ENCODE measurements at regions not wholly inside any gene's neighbourhood (a gene's known extent, or its start where the extent isn't known, plus 50 kb on each side); places are given as distances from the start of the nearest gene placed in this dataset.

DNA sequence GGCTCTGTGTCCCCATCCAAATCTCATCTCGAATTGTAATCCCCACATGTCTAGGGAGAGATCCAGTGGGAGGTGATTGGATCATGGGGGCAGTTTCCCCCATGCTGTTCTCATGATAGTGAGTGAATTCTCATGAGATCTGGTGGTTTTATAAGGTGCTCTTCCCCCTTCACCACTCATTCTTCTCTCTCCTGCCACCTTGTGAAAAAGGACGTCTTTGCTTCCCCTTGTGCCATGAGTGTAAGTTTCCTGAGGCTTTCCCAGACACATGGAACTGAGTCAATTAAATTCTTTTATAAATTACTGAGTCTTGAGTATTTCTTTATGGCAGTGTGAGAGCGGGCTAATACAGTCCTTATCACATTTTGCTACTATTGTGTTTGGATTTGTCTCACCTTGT is 177.6 kb upstream of the SLC39A10 start:
- TF ChIP-seq CEBPB (IDR thresholded peaks at IDR 0.05; ENCODE audit: borderline replicate concordance in 1 of 2, low read depth in 2 of 2, low read length in 2 of 2), result no peak
- TF ChIP-seq NFIC (IDR thresholded peaks at IDR 0.05; ENCODE audit: low read depth, low read length), result no peak
- TF ChIP-seq, protein P1, sequence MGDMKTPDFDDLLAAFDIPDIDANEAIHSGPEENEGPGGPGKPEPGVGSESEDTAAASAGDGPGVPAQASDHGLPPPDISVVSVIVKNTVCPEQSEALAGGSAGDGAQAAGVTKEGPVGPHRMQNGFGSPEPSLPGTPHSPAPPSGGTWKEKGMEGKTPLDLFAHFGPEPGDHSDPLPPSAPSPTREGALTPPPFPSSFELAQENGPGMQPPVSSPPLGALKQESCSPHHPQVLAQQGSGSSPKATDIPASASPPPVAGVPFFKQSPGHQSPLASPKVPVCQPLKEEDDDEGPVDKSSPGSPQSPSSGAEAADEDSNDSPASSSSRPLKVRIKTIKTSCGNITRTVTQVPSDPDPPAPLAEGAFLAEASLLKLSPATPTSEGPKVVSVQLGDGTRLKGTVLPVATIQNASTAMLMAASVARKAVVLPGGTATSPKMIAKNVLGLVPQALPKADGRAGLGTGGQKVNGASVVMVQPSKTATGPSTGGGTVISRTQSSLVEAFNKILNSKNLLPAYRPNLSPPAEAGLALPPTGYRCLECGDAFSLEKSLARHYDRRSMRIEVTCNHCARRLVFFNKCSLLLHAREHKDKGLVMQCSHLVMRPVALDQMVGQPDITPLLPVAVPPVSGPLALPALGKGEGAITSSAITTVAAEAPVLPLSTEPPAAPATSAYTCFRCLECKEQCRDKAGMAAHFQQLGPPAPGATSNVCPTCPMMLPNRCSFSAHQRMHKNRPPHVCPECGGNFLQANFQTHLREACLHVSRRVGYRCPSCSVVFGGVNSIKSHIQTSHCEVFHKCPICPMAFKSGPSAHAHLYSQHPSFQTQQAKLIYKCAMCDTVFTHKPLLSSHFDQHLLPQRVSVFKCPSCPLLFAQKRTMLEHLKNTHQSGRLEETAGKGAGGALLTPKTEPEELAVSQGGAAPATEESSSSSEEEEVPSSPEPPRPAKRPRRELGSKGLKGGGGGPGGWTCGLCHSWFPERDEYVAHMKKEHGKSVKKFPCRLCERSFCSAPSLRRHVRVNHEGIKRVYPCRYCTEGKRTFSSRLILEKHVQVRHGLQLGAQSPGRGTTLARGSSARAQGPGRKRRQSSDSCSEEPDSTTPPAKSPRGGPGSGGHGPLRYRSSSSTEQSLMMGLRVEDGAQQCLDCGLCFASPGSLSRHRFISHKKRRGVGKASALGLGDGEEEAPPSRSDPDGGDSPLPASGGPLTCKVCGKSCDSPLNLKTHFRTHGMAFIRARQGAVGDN (IDR thresholded peaks at IDR 0.05), result no peak
- TF ChIP-seq SMARCA5 (IDR thresholded peaks at IDR 0.05), result no peak
- TF ChIP-seq, protein P2, sequence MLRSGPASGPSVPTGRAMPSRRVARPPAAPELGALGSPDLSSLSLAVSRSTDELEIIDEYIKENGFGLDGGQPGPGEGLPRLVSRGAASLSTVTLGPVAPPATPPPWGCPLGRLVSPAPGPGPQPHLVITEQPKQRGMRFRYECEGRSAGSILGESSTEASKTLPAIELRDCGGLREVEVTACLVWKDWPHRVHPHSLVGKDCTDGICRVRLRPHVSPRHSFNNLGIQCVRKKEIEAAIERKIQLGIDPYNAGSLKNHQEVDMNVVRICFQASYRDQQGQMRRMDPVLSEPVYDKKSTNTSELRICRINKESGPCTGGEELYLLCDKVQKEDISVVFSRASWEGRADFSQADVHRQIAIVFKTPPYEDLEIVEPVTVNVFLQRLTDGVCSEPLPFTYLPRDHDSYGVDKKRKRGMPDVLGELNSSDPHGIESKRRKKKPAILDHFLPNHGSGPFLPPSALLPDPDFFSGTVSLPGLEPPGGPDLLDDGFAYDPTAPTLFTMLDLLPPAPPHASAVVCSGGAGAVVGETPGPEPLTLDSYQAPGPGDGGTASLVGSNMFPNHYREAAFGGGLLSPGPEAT (IDR thresholded peaks at IDR 0.05; ENCODE audit: low read depth), result no peak
- TF ChIP-seq, protein P3, sequence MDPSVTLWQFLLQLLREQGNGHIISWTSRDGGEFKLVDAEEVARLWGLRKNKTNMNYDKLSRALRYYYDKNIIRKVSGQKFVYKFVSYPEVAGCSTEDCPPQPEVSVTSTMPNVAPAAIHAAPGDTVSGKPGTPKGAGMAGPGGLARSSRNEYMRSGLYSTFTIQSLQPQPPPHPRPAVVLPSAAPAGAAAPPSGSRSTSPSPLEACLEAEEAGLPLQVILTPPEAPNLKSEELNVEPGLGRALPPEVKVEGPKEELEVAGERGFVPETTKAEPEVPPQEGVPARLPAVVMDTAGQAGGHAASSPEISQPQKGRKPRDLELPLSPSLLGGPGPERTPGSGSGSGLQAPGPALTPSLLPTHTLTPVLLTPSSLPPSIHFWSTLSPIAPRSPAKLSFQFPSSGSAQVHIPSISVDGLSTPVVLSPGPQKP (IDR thresholded peaks at IDR 0.05; ENCODE audit: low read depth, low read length), result no peak
- TF ChIP-seq NBN (IDR thresholded peaks at IDR 0.05), result no peak
- TF ChIP-seq, protein P4, sequence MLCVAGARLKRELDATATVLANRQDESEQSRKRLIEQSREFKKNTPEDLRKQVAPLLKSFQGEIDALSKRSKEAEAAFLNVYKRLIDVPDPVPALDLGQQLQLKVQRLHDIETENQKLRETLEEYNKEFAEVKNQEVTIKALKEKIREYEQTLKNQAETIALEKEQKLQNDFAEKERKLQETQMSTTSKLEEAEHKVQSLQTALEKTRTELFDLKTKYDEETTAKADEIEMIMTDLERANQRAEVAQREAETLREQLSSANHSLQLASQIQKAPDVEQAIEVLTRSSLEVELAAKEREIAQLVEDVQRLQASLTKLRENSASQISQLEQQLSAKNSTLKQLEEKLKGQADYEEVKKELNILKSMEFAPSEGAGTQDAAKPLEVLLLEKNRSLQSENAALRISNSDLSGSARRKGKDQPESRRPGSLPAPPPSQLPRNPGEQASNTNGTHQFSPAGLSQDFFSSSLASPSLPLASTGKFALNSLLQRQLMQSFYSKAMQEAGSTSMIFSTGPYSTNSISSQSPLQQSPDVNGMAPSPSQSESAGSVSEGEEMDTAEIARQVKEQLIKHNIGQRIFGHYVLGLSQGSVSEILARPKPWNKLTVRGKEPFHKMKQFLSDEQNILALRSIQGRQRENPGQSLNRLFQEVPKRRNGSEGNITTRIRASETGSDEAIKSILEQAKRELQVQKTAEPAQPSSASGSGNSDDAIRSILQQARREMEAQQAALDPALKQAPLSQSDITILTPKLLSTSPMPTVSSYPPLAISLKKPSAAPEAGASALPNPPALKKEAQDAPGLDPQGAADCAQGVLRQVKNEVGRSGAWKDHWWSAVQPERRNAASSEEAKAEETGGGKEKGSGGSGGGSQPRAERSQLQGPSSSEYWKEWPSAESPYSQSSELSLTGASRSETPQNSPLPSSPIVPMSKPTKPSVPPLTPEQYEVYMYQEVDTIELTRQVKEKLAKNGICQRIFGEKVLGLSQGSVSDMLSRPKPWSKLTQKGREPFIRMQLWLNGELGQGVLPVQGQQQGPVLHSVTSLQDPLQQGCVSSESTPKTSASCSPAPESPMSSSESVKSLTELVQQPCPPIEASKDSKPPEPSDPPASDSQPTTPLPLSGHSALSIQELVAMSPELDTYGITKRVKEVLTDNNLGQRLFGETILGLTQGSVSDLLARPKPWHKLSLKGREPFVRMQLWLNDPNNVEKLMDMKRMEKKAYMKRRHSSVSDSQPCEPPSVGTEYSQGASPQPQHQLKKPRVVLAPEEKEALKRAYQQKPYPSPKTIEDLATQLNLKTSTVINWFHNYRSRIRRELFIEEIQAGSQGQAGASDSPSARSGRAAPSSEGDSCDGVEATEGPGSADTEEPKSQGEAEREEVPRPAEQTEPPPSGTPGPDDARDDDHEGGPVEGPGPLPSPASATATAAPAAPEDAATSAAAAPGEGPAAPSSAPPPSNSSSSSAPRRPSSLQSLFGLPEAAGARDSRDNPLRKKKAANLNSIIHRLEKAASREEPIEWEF (IDR thresholded peaks at IDR 0.05; ENCODE audit: insufficient replicate concordance, low read depth, low read length), result no peak
- no peak for TF ChIP-seq CREM (IDR thresholded peaks at IDR 0.05; ENCODE audit: low read depth)
- no peak for TF ChIP-seq ESRRA (IDR thresholded peaks at IDR 0.05; ENCODE audit: low read length)
- no TSS peak for BruUV-seq (replicated peaks)

More for the DNA sequence above, 177.6 kb upstream of the SLC39A10 start:
- Histone ChIP-seq H3K4me1 (ENCODE audit: control insufficient read depth, insufficient read depth, low read length) (peaks cover 3% of the 10 kb centered on the region; the same call in 1 of the 2 replicates), H3K4me2 (ENCODE audit: control insufficient read depth, insufficient read depth) (no peak overlapping the region), H4K20me1 (ENCODE audit: control insufficient read depth, insufficient read depth) (no peaks in the 10 kb centered on the region), H3K27me3 (replicated peaks in 1 of 2; ENCODE audit: control insufficient read depth in 2 of 2, insufficient read depth in 2 of 2, low read length in 1 of 2) (no peaks in the 10 kb centered on the region), H3K9me3 (replicated peaks; ENCODE audit: control insufficient read depth, insufficient read depth, low read length) (no peaks in the 10 kb centered on the region; the same call in 2 of the 3 replicates), H3K36me3 (ENCODE audit: control insufficient read depth in 2 of 2, insufficient read depth in 2 of 2, low read length in 1 of 2) (no peaks in the 10 kb centered on the region), H3K79me2 (ENCODE audit: control insufficient read depth, insufficient read depth, low read length) (no peaks in the 10 kb centered on the region), H3K9ac (ENCODE audit: control insufficient read depth, insufficient read depth, low read length) (no peak overlapping the region), H3K27ac (ENCODE audit: control insufficient read depth, insufficient read depth) (no peak overlapping the region), H2AFZ (ENCODE audit: control insufficient read depth, low read depth, low read length) (no peak overlapping the region), H3K4me3 (no peak overlapping the region)
- FAIRE-seq (no peak), ATAC-seq (no peak), DNase-seq (ENCODE audit: low read depth, low spot score) (no peak)
- in situ Hi-C loops (cut with MboI) (no loop called here), intact Hi-C loops (cut with micrococcal nuclease; ENCODE audit: unreplicated experiment) (no loop called here)
- ChIA-PET POLR2A (interaction anchor here (0.5 kb wide), 1 partner anchor 29 kb away, joined by 4 read pairs; no protein-coding TSS in a partner anchor), CTCF (no interaction called here), SMC1A (ENCODE audit: uncharacterized antibody, unreplicated experiment) (interaction anchor here (0.8 to 2.3 kb wide), 3 partner anchors 13 to 76 kb away, joined by 3 to 7 read pairs (median 3); no protein-coding TSS in a partner anchor), RAD21 (ENCODE audit: unreplicated experiment) (interaction anchor here (1.0 kb wide), 1 partner anchor 177 kb away, joined by 3 read pairs; the partner anchor contains the start of gene SLC39A10)
- 13% methylated on average over 3 of the region's 3 CpGs for WGBS (ENCODE audit: insufficient coverage, insufficient replicate concordance, low lambda C conversion rate, missing lambda C conversion rate)

Measured in GM12878 (cell line).